ENCODE measurements at regions not wholly inside any gene's neighbourhood (a gene's known extent, or its start where the extent isn't known, plus 50 kb on each side); places are given as distances from the start of the nearest gene placed in this dataset.

GRCh38 chr12:111031916-111032590 is 111.7 kb upstream of the MYL2 start:
- no peak for TF ChIP-seq CTCF (IDR thresholded peaks at IDR 0.05; ENCODE audit: control extremely low read depth, extremely low read depth, low read depth, missing control alignments)
- DNase-seq (ENCODE audit: extremely low spot score): no peak
- ChIA-PET CTCF (no interaction called here), POLR2A (no interaction called here)

GRCh38 chr12:111030800-111031199 is 110.4 kb upstream of the MYL2 start:
- DNase-seq (ENCODE audit: extremely low spot score): no peak
- TF ChIP-seq CTCF (IDR thresholded peaks at IDR 0.05; ENCODE audit: control extremely low read depth, extremely low read depth, low read depth, missing control alignments): no peak
- CTCF ChIA-PET: no interaction called here
- POLR2A ChIA-PET: no interaction called here

- TF ChIP-seq CTCF (IDR thresholded peaks at IDR 0.05; ENCODE audit: control extremely low read depth, extremely low read depth, low read depth, missing control alignments): no peak
- ChIA-PET CTCF (no interaction called here), POLR2A (no interaction called here)
- DNase-seq (ENCODE audit: extremely low spot score): no peak
Observed at GRCh38 chr12:111029732-111030131, 109.4 kb upstream of the MYL2 start.

- TF ChIP-seq CTCF (IDR thresholded peaks at IDR 0.05; ENCODE audit: control extremely low read depth, extremely low read depth, low read depth, missing control alignments): no peak
- POLR2A ChIA-PET: no interaction called here
- no peak for DNase-seq (ENCODE audit: extremely low spot score)
- CTCF ChIA-PET: interaction anchor here (1.4 kb wide), 1 partner anchor 31 kb away, joined by 3 read pairs; no protein-coding TSS in a partner anchor
Observed at GRCh38 chr12:111029305-111029704, 108.9 kb upstream of the MYL2 start.

- no peak for TF ChIP-seq CTCF (IDR thresholded peaks at IDR 0.05; ENCODE audit: control extremely low read depth, extremely low read depth, low read depth, missing control alignments)
- DNase-seq (ENCODE audit: extremely low spot score): no peak
- ChIA-PET POLR2A (no interaction called here), CTCF (interaction anchor here (1.4 kb wide), 1 partner anchor 31 kb away, joined by 3 read pairs; no protein-coding TSS in a partner anchor)
Observed at GRCh38 chr12:111028830-111029229, 108.5 kb upstream of the MYL2 start.

- no peak for TF ChIP-seq CTCF (IDR thresholded peaks at IDR 0.05; ENCODE audit: control extremely low read depth, extremely low read depth, low read depth, missing control alignments)
- ChIA-PET POLR2A (no interaction called here), CTCF (interaction anchor here (1.8 kb wide), 1 partner anchor 117 kb away, joined by 3 read pairs; no protein-coding TSS in a partner anchor)
- DNase-seq (ENCODE audit: extremely low spot score): no peak
Observed at GRCh38 chr12:111027431-111027830, 107.1 kb upstream of the MYL2 start.

All from GM10248 (cell line).